LNCaP clone FGC (cell line): ENCODE measurements at regions not wholly inside any gene's neighbourhood (a gene's known extent, or its start where the extent isn't known, plus 50 kb on each side); places are given as distances from the start of the nearest gene placed in this dataset.

ENCODE experiments used
- DNase-seq: peaks from one replicate; pipeline ENCODE4 v3.0.0-alpha.2; 2011; ENCODE audit warnings: low read depth
- H3K4me3 ChIP-seq: 2 replicates; pipeline ENCODE4 v1.5.1; 2011; ENCODE audit warnings: mild to moderate bottlenecking, low read depth, low read length, control low read depth
- CTCF ChIP-seq: IDR thresholded peaks from 2 replicates; pipeline ENCODE4 v1.5.1; 2012; ENCODE audit warnings: mild to moderate bottlenecking; ENCODE audit not compliant: control insufficient read depth, insufficient read depth; ENCODE audit errors: extremely low read depth

DNA sequence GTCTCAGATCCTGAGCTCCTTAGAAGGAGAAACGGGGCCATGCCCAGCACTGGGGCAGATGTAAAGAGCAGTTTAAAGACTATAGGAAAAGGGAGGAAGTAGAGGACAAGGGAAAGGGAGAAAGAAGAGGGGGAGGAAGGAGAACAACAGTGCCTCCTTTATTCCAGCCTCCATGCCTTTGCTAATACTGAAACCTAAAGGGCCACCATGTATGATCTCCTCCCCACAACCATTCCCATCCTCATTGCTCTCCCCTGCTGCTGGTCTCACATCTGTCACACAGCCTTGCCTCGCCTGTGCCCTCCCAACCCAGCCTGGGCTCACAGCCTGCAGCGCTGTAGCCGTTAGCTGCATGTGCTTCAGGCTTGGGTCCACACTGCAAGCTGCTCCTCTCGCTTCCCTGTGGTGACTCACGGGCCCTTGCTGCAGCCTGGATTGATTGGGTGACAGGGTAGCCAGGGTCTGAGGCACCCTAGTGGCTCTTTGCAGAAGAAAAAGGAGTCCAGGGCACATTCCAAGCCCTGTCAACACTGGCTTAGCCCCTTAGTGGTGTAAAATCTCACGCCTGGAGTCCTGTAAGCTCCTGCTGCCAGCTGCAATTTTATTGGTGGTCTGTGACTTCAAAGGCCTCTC, 281.9 kb downstream of the SRBD1 start:
- H3K4me3 ChIP-seq, result no peak overlapping the region
- no peak for DNase-seq

DNA sequence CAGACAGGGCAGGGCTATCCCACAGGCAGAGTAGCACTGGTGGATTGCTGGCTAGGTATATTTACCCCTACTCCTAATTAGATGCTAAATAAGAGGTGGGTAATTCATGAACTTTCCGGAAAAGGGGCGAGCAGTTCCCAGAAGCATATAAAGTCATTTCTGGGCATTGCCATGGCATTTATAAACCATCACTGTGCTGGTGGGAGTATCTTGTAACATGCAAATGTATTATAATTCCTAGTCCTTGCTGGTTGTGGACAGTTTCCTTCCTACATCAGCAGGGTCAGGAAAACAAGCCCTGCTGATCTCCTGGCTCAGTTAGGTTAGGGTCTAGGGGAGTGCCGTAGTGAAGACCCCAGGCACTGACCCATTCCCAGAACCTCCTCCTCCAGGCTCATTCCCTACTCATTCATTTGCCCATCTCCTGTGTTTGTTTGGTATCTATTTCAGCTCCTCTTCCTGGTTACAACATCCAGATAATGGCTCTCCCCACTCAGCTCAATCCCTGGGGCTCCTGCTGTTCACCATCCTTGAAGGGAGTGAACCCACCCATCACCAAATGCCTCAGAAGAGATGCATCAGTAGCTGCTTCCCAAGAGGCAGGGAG, 282.7 kb downstream of the SRBD1 start:
- no peak for TF ChIP-seq CTCF
- no peak for DNase-seq
- H3K4me3 ChIP-seq, result no peak overlapping the region

More for the DNA sequence above, 281.9 kb downstream of the SRBD1 start:
- no peak for TF ChIP-seq CTCF

GRCh38 chr2:45323344-45323743, 287.7 kb downstream of the SRBD1 start:
- no peak for TF ChIP-seq CTCF
- DNase-seq, result no peak
- no peak overlapping the region for H3K4me3 ChIP-seq

DNA sequence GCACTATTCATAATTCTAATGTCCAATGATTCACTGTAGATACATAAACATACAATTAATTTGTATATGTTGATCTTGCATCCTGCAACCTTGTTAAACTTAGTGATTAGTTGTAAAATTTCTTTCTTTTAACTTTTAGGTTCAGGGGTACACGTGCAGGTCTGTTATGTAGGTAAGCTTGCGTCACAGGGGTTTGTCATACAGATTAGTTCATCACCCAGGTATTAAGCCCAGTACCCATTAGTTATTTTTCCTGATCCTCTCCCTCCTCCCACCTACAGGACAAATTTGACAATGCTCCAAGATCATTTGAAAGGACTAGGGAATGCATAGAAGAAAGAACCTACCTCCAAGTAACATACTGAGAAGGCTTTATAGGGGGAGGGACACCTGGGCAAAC, 290.1 kb downstream of the SRBD1 start:
- TF ChIP-seq CTCF, result no peak
- DNase-seq, result no peak
- H3K4me3 ChIP-seq, result no peak overlapping the region

DNA sequence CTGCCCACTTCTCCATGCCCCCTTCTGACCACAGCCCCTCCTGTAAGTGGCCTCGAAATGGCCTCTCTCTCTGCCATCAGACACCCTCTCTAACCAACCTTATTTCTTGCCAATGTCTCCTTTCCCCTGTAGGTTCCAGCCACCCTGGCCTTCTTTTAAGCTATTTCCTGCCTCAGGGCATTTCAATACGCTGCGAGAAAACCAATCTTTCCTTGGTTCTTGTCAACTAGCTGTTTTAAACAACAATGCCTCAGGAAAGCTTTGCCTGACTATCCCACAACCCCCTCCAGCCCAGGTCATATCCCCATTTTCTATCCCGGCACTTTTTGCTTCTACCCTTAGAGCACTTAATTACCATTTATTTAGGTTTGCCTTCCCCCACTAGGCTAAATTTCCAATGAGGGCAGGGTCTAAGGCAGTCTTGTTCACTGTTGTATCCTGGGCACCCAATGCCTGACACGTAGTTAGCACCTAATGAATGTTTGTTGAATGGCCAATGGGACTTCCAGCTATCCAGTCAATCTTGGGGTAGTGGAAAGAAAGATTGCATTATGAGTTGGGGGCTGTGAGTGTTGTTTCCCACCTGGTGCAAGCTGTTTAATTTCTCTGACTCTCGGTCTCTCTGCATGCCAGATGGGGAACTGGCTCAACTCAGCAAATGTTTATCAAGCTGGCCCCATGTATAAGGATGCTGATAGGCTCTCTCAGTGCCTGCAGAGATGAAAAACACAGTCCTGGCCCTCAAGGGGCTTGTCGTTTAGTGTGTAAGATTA, 291.2 kb downstream of the SRBD1 start:
- DNase-seq, result no peak
- no peak overlapping the region for H3K4me3 ChIP-seq

GRCh38 chr2:45318686-45319085, 292.4 kb downstream of the SRBD1 start:
- no peak overlapping the region for H3K4me3 ChIP-seq
- no peak for DNase-seq
- no peak for TF ChIP-seq CTCF

More for the DNA sequence above, 291.2 kb downstream of the SRBD1 start:
- no peak for TF ChIP-seq CTCF
